ENCODE measurements at regions not wholly inside any gene's neighbourhood (a gene's known extent, or its start where the extent isn't known, plus 50 kb on each side); places are given as distances from the start of the nearest gene placed in this dataset.

- TF ChIP-seq CTCF (IDR thresholded peaks at IDR 0.05; ENCODE audit: extremely low read depth in 1 of 2, insufficient read depth in 1 of 2, low read depth in 1 of 2, low read length in 2 of 2) (no peak), POLR2A (IDR thresholded peaks at IDR 0.05; ENCODE audit: low read depth, low read length) (no peak), POLR2AphosphoS5 (IDR thresholded peaks at IDR 0.05; ENCODE audit: insufficient read depth, low read depth, low read length) (no peak), MYC (IDR thresholded peaks at IDR 0.05; ENCODE audit: low read depth, low read length) (no peak), JUN (IDR thresholded peaks at IDR 0.05; ENCODE audit: borderline replicate concordance, insufficient read depth, insufficient read length, low read depth) (no peak)
These were observed 90.9 kb upstream of the MANSC4 start for GRCh38 chr12:27870939-27871338.

Measured in endothelial cell of umbilical vein (primary cell).